HK-2 (cell line): ENCODE measurements at regions not wholly inside any gene's neighbourhood (a gene's known extent, or its start where the extent isn't known, plus 50 kb on each side); places are given as distances from the start of the nearest gene placed in this dataset.

Experiments
- DNase-seq: peaks from one replicate; pipeline ENCODE4 v3.0.0-alpha.2; 2018; ENCODE audit not compliant: unreplicated experiment

DNA sequence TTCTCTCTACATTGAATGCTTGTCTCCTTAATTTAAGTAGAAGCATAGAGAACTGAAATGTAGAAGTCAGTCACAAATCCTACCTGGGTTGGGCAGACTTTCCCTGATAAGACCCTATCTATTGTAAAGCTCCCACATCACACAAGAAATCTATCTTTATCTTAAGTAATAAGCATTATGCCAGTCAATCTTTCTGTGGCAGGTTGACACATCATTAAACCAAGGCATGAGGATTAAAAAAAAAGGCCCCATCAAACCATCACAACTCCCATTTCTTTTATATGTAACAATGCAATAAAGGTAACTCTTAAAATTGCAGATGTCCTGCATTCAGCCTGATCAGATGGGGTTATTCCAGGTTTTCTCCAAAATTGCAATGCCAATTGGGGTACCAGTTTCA, 311.8 kb downstream of the TOX3 start:
- DNase-seq, result no peak

DNA sequence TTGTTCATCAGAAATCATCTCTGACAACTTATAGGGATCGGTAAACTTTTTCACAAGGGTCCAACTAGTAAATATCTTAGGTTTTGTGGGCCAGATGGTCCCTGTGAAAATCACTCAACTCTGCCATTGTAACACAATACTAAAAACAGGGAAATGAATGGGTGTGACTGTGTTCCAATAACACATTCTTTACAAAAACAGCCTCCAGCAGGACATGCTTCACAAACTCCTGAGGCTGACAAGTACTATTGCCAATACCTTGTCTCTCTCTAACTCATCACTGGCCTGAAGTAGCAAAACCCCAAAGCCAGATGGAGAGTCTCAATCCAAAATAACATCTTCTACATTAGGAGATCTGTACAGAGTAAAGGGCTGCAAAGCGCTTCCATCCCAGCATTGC, 312.3 kb downstream of the TOX3 start:
- no peak for DNase-seq

- no peak for DNase-seq
Observed at GRCh38 chr16:52229471-52229870, 317.5 kb downstream of the TOX3 start.

GRCh38 chr16:52227851-52228250, 319.1 kb downstream of the TOX3 start:
- DNase-seq, result no peak

- no peak for DNase-seq
Observed at GRCh38 chr16:52212841-52213240, 334.1 kb downstream of the TOX3 start.

DNA sequence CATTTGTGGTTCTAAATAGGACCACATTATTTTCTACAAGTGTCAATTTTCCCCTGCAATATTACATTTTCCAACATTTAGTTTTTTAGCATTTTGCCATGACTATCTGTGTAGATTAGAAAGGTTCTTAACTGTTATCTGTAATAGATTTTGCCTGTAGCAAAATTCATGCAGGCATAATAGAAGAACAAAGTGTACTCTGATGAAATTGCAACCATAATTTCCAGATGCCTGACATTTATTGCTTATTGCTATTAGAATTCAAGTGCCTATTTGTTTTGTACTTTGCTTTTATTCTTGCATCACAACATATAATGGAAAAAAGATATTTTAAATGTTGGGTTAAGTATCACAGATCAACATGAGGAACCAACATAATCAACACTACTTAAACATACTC, 337.7 kb downstream of the TOX3 start:
- no peak for DNase-seq

GRCh38 chr16:52203096-52203495, 343.8 kb downstream of the TOX3 start:
- no peak for DNase-seq

GRCh38 chr16:52193441-52193840, 353.5 kb downstream of the TOX3 start:
- no peak for DNase-seq

GRCh38 chr16:52191531-52192134, 355.3 kb downstream of the TOX3 start:
- DNase-seq, result peak; percentile 67

DNA sequence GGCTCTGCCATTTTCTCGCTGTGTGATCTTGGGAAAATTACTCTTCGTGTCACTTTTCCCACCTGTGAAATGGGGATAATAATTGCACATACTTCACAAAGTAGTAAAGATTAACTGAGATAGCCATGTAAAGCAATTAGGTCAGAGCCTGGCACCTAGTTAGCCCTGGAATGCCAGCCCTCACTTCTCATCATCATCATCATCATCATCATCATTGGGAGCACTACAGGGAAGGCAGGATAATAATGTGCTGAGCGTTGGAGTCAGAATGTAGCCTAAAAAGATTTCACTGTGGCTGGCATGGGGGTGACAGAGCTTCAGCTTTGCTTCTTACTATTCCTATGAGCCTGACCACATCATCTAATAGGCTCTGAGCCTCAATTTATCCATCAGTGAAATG, 362.6 kb downstream of the TOX3 start:
- no peak for DNase-seq

- no peak for DNase-seq
Observed at GRCh38 chr16:52182840-52183239, 364.1 kb downstream of the TOX3 start.

DNA sequence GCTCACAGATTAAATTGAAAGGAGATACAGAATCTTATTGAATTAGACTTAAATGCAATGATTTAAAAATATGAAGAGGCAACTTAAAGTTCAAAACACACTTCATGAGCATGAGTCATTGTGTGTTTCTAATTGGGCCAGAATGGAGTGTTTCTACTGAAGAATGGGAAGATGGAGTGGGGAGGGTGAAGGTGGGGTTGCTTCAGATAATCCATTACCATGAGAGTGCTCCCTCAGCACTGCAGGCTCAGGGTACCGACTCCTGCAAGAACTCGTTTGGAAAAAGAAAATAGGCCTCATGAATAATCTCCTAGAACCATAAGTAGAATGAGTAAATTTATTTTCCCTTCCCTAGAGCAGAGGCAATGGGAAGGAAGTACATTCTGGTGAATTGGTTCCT, 372.8 kb downstream of the TOX3 start:
- DNase-seq, result no peak

- no peak for DNase-seq
Observed at GRCh38 chr16:52171481-52171880, 375.5 kb downstream of the TOX3 start.

- DNase-seq, result no peak
Observed at GRCh38 chr16:52167328-52167727, 379.6 kb downstream of the TOX3 start.

DNA sequence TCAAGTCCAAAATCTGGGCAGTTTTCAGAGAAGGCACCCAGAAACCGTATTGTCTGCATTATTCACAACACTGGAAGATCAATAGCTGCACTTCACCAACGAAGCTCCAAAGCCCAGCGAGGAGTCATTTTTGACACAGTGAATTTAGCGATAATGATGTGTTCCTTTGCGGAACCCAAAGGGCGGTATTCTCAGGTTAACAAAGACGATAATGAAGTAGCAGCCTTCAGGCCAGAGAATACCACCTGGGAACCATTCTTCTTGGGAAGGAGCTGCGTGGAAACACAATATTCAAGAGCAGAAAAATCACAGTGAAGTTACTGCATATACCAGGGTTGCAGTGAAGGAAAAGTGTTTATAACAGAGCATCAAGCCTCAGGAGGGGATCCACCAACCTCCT, 381.0 kb downstream of the TOX3 start:
- no peak for DNase-seq

GRCh38 chr16:52149003-52149402, 397.9 kb downstream of the TOX3 start:
- DNase-seq, result no peak

DNA sequence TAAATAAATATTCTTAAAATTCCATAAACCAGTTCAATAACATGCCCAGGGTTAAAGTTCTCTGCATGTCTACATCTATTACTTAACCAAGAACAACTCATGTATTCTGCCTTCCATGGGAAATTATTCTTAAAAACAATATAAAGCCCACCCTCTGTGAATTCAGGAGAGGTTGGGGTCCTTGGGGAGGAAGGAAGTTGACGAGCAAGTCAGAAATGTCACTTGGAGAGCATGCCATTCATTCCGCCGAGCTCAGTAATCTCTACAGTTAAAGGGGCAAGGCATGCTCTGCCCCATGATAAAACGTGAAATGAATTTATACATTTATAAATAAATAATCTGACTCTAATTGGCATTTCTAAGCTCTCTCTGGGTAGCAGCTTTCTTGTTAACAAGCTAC, 405.1 kb downstream of the TOX3 start:
- DNase-seq, result no peak

DNA sequence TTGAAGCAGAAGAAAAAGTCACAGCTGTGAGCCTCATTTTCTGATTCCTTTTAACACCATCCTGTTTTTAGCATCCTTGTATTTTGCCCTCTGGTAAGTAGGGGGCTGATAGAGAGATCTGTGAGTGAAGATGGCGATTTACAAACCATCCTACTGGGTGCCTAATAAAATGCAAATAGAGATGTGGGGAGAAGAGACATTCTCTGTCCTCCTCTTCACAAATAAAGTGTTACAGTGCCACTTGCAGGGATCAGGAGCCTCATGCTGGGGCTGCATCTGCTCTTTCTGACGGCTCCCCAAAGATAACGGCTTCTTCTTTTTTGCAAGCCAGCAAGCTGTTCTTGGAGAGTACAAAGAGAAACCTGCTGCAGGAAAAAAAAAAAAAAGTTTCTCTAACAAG, 418.6 kb downstream of the TOX3 start:
- DNase-seq, result no peak

DNA sequence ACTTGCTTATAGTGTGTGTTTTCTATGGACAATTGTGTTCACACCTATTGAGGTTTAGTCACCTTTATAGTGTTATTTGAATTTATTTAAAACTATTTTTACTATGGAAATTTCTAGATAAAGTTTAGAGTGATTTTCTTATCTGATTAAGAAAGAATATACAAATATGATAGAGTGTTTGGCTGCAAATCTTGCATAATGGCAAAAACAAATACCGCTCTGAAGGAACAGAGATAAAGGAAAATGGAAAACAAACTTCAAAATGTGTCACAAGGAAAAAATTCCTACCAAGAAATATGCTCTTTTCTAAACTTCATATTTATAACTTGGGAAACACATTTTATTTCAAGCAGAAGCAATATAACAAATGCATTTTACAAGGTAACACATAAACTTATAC, 423.1 kb downstream of the TOX3 start:
- no peak for DNase-seq

- no peak for DNase-seq
Observed at GRCh38 chr16:52123061-52123839, 423.7 kb downstream of the TOX3 start.

DNA sequence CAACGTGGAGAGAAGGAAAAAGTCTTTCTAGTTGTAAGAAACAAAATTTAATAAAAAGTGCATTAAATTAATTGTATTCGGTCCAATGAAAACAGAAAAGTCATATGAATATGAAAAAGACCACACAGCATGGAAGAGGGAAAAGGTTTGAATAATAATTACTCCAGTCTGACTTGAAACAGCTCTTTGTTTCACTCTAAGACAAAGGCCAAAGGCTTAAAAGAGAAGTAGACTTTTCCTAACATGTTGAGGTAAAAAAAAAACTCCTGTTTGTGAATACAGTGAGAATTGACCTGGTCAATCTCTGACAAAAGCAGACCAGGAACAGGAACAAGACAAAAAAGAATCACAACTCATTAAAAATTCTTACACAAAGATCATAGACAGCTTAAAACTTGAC, 429.8 kb downstream of the TOX3 start:
- DNase-seq, result no peak

DNA sequence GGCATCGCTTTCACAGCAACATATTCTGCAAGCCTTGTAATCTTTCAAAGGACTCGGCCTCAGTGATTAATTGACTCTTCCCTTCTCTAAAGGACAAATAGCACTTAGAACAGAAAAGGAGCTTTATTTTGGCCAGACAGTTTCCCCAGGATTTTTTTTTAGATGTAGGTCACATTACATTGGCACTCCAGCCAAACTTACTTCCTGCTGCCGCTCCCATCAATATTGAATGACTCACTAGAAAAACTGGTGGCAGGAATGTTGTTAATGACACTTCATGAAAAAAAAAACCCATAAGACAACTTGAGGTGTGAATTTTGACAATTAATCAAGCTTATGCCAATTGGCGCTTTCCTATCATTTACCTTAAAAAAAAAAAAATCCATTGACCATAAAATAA, 432.6 kb downstream of the TOX3 start:
- DNase-seq, result peak; percentile 17

DNA sequence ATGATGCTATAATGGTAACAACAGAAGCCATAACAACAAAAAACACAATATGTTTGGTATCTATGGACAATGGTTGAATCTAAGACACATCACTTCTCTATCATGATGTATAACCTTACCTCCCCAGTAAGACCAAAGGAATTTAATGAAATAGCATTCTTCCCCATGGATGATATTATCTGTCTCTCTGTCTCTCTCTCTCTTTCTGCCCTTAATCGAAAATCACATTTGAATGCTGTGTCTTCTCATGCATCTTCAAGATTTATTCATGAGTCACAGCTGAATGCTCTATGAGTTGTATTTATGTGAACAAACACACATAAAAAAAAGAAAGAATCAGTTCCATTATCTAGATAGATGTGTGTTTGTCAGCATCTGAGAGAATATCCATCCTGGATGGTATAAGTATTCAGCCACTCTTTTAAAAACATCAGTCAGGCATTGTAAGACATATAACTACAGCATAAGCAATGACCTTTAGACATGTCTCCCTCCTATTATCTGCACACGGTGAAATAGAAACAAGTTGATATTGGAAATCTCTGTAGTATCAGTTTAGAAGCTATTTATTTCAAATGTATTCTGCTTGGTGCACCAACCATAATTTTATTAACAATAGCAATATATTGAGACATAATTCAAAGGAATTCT, 433.3 kb downstream of the TOX3 start:
- DNase-seq, result no peak
